Tibial nerve (tissue), 4 donors: ENCODE measurements at regions not wholly inside any gene's neighbourhood (a gene's known extent, or its start where the extent isn't known, plus 50 kb on each side); places are given as distances from the start of the nearest gene placed in this dataset.

Source experiments
- CTCF ChIP-seq, 5 experiments: fragments of 200-600 bp in 3 of 5; fragments of 450-650 bp in 2 of 5; sonication (generic) in 3 of 5; IDR thresholded peaks; one replicate each; pipeline ENCODE4 v1.5.1; 2016 to 2019; ENCODE audit warnings: antibody characterized with exemption in 5 of 5, mild to moderate bottlenecking in 3 of 5, moderate library complexity in 2 of 5
- EP300 ChIP-seq, 2 donors: sonication (generic); formaldehyde crosslinking; IDR thresholded peaks; one replicate each; pipeline ENCODE4 v1.6.1; 2017; ENCODE audit warnings: antibody characterized with exemption in 2 of 2, mild to moderate bottlenecking in 1 of 2
- POLR2A ChIP-seq, 2 donors: fragments of 450-650 bp; IDR thresholded peaks; one replicate each; pipeline ENCODE4 v1.6.1; 2017; ENCODE audit warnings: antibody characterized with exemption in 2 of 2, mild to moderate bottlenecking in 2 of 2, moderate library complexity in 2 of 2

- no peak for TF ChIP-seq POLR2A (IDR thresholded peaks at IDR 0.05)
- no peak for TF ChIP-seq CTCF (IDR thresholded peaks at IDR 0.05)
- no peak for TF ChIP-seq EP300 (IDR thresholded peaks at IDR 0.05)
These were observed 109.3 kb downstream of the EN1 start for GRCh38 chr2:118738106-118738505.
